ENCODE measurements at regions not wholly inside any gene's neighbourhood (a gene's known extent, or its start where the extent isn't known, plus 50 kb on each side); places are given as distances from the start of the nearest gene placed in this dataset.

GRCh38 chr13:58018020-58018419, 386.5 kb downstream of the PCDH17 start:
- no peak overlapping the region for H4K5ac ChIP-seq (ENCODE audit: insufficient read length, low read depth, low read length)
- no peak overlapping the region for H4K91ac ChIP-seq (ENCODE audit: insufficient read length, low read depth, low read length)
- H3K18ac ChIP-seq (ENCODE audit: insufficient read length, low read depth, low read length): no peak overlapping the region
- Mint-ChIP-seq H3K27ac (no peak overlapping the region), H3K9me3 (no peaks in the 10 kb centered on the region), H3K4me3 (no peak overlapping the region), H3K4me1 (no peaks in the 10 kb centered on the region), H3K27me3 (ENCODE audit: low read depth) (no peaks in the 10 kb centered on the region), H3K36me3 (ENCODE audit: insufficient read depth in 1 of 3, low read depth in 3 of 3) (no peaks in the 10 kb centered on the region)
- no peak overlapping the region for H3T11ph ChIP-seq (ENCODE audit: low read length)
- H3K9me3 ChIP-seq (ENCODE audit: control insufficient read depth, low read depth, low read length): no peaks in the 10 kb centered on the region
- no peak overlapping the region for H3K56ac ChIP-seq (ENCODE audit: insufficient read length, low read depth, low read length)
- no peaks in the 10 kb centered on the region for H3K79me1 ChIP-seq (ENCODE audit: insufficient read depth, low read depth, low read length, poor library complexity, severe bottlenecking)
- H4K8ac ChIP-seq (replicated peaks; ENCODE audit: insufficient read length, low read depth, low read length): no peak overlapping the region
- no peaks in the 10 kb centered on the region for H4K20me1 ChIP-seq (ENCODE audit: control insufficient read depth, insufficient read depth, insufficient read length)
- H3K27ac ChIP-seq (ENCODE audit: insufficient read length, low read depth, low read length): no peak overlapping the region
- DNase-seq: no peak
- H3K4ac ChIP-seq (ENCODE audit: low read depth, low read length): no peak overlapping the region
- no peak overlapping the region for H3K9ac ChIP-seq (ENCODE audit: extremely low read depth, insufficient read length, low read length)
- H2BK12ac ChIP-seq (ENCODE audit: insufficient read length, low read depth, low read length): no peak overlapping the region
- no peaks in the 10 kb centered on the region for H3K4me1 ChIP-seq (ENCODE audit: insufficient read depth, low read length)
- H2BK120ac ChIP-seq (ENCODE audit: low read depth, low read length, poor library complexity, severe bottlenecking): no peak overlapping the region
- no peak overlapping the region for H3K14ac ChIP-seq (ENCODE audit: insufficient read depth, low read length)
- no peak overlapping the region for H2AFZ ChIP-seq (ENCODE audit: low read length)
- WGBS (ENCODE audit: extremely low coverage, insufficient read length, low lambda C conversion rate): no CpG with 5 or more reads among the region's 4 CpGs
- no peak overlapping the region for H2BK15ac ChIP-seq (ENCODE audit: low read depth, low read length)
- TF ChIP-seq CTCF (conservative IDR thresholded peaks at IDR 0.05): no peak
- H3K4me2 ChIP-seq (ENCODE audit: insufficient read depth, insufficient read length, low read length): no peak overlapping the region
- no peak overlapping the region for H3K23ac ChIP-seq (ENCODE audit: insufficient read length, low read depth, low read length)
- no peaks in the 10 kb centered on the region for H3K79me2 ChIP-seq (ENCODE audit: insufficient read depth, low read length)
- no peak overlapping the region for H2BK20ac ChIP-seq (ENCODE audit: low read depth, low read length, poor library complexity, severe bottlenecking)
- no peaks in the 10 kb centered on the region for H3K27me3 ChIP-seq (ENCODE audit: insufficient read depth, low read length)
- H2AK5ac ChIP-seq (ENCODE audit: insufficient read length, low read length): no peak overlapping the region
- no peaks in the 10 kb centered on the region for H3K23me2 ChIP-seq (ENCODE audit: insufficient read length, low read depth, low read length, poor library complexity, severe bottlenecking)
- H2BK5ac ChIP-seq (ENCODE audit: insufficient read length, low read length): no peak overlapping the region
